Mesothelial cell of epicardium (in vitro differentiated cells): ENCODE measurements at regions not wholly inside any gene's neighbourhood (a gene's known extent, or its start where the extent isn't known, plus 50 kb on each side); places are given as distances from the start of the nearest gene placed in this dataset.
"Not testable (repeated sequence)": the region's sequence is repeated elsewhere in the genome, so short reads cannot be mapped to it uniquely, and the experiment has no call there.

ENCODE experiments used
- DNase-seq, 2 experiments: peaks; one replicate each; pipeline ENCODE4 v3.0.0; 2021; ENCODE audit warnings: low spot score in 2 of 2; ENCODE audit not compliant: unreplicated experiment in 2 of 2
- H3K27ac Mint-ChIP-seq: 2 replicates; pipeline ENCODE4 v1.8.0; 2021; ENCODE audit warnings: mixed read lengths
- H3K27me3 Mint-ChIP-seq: 2 replicates; pipeline ENCODE4 v1.8.0; 2021; ENCODE audit warnings: low read depth, mixed read lengths
- H3K36me3 Mint-ChIP-seq: 2 replicates; pipeline ENCODE4 v1.8.0; 2021; ENCODE audit warnings: mixed read lengths
- H3K4me1 Mint-ChIP-seq: 2 replicates; pipeline ENCODE4 v1.8.0; 2021; ENCODE audit warnings: mixed read lengths
- H3K4me3 Mint-ChIP-seq: 2 replicates; pipeline ENCODE4 v1.8.0; 2021; ENCODE audit warnings: mild to moderate bottlenecking, moderate library complexity, mixed read lengths
- H3K9me3 Mint-ChIP-seq: 2 replicates; pipeline ENCODE4 v1.8.0; 2021; ENCODE audit warnings: mixed read lengths
- CTCF ChIP-seq: fragments of 200-600 bp; sonication (generic); IDR thresholded peaks from one replicate; pipeline ENCODE4 v1.5.0; 2021; ENCODE audit warnings: antibody characterized with exemption; ENCODE audit not compliant: unreplicated experiment

GRCh38 chr2:16429002-16429401 is 236.6 kb downstream of the CYRIA start:
- no peak overlapping the region for H3K27ac Mint-ChIP-seq
- H3K4me3 Mint-ChIP-seq = no peak overlapping the region
- no peaks in the 10 kb centered on the region for H3K27me3 Mint-ChIP-seq
- DNase-seq = no peak
- no peaks in the 10 kb centered on the region for H3K36me3 Mint-ChIP-seq
- H3K9me3 Mint-ChIP-seq = peaks cover 13% of the 10 kb centered on the region
- H3K4me1 Mint-ChIP-seq = peaks cover 41% of the 10 kb centered on the region
- TF ChIP-seq CTCF = no peak

GRCh38 chr2:16425462-16426336 is 239.9 kb downstream of the CYRIA start:
- peak; percentile 33 to 61 for DNase-seq
- Mint-ChIP-seq H3K9me3 (peaks cover 12% of the 10 kb centered on the region), H3K27me3 (no peaks in the 10 kb centered on the region), H3K36me3 (no peaks in the 10 kb centered on the region), H3K4me3 (no peak overlapping the region), H3K4me1 (peaks cover 45% of the 10 kb centered on the region), H3K27ac (peak overlapping the region; percentile 96)
- no peak for TF ChIP-seq CTCF

GRCh38 chr2:16420421-16420820 is 245.2 kb downstream of the CYRIA start:
- H3K27me3 Mint-ChIP-seq = no peaks in the 10 kb centered on the region
- no peak overlapping the region for H3K27ac Mint-ChIP-seq
- H3K4me1 Mint-ChIP-seq = peaks cover 16% of the 10 kb centered on the region
- H3K36me3 Mint-ChIP-seq = peaks cover 2% of the 10 kb centered on the region
- no peak overlapping the region for H3K4me3 Mint-ChIP-seq
- H3K9me3 Mint-ChIP-seq = peaks cover 8% of the 10 kb centered on the region
- TF ChIP-seq CTCF = no peak
- DNase-seq = no peak

GRCh38 chr2:16417726-16418125 is 247.9 kb downstream of the CYRIA start:
- Mint-ChIP-seq H3K36me3 (peaks cover 4% of the 10 kb centered on the region), H3K27ac (no peak overlapping the region), H3K27me3 (no peaks in the 10 kb centered on the region), H3K9me3 (peaks cover 5% of the 10 kb centered on the region), H3K4me1 (peaks cover 11% of the 10 kb centered on the region), H3K4me3 (no peak overlapping the region)
- TF ChIP-seq CTCF = no peak
- DNase-seq = no peak

GRCh38 chr2:16416651-16417050 is 249.0 kb downstream of the CYRIA start:
- H3K36me3 Mint-ChIP-seq = peaks cover 4% of the 10 kb centered on the region
- H3K4me1 Mint-ChIP-seq = peaks cover 13% of the 10 kb centered on the region
- no peak overlapping the region for H3K27ac Mint-ChIP-seq
- TF ChIP-seq CTCF = no peak
- H3K9me3 Mint-ChIP-seq = peaks cover 5% of the 10 kb centered on the region
- H3K27me3 Mint-ChIP-seq = no peaks in the 10 kb centered on the region
- no peak for DNase-seq
- no peak overlapping the region for H3K4me3 Mint-ChIP-seq

- H3K36me3 Mint-ChIP-seq, H3K27ac Mint-ChIP-seq, DNase-seq, H3K27me3 Mint-ChIP-seq, H3K4me3 Mint-ChIP-seq: not testable (repeated sequence)
- Mint-ChIP-seq H3K4me1 (peaks cover 13% of the 10 kb centered on the region), H3K9me3 (peaks cover 11% of the 10 kb centered on the region)
These were observed 249.8 kb downstream of the CYRIA start for GRCh38 chr2:16415861-16416260.
